Esophagus squamous epithelium (tissue), 5 donors: ENCODE measurements at regions not wholly inside any gene's neighbourhood (a gene's known extent, or its start where the extent isn't known, plus 50 kb on each side); places are given as distances from the start of the nearest gene placed in this dataset.

Experiments used
- DNase-seq: peaks from one replicate; lab custom pipeline; 2025; lab: John Stamatoyannopoulos, UW
- H3K27ac ChIP-seq, 4 donors: fragments of 200-600 bp; sonication (generic); one replicate each; pipeline ENCODE4 v1.5.1; 2016 to 2019; ENCODE audit warnings: mild to moderate bottlenecking in 1 of 4
- H3K27me3 ChIP-seq, 4 donors: fragments of 200-600 bp; sonication (generic); 1 replicate in 3 of 4; 2 replicates in 1 of 4; pipeline versions ENCODE4 v1.5.1 to v1.6.0; 2017 to 2021; ENCODE audit warnings: antibody characterized with exemption in 1 of 4
- H3K36me3 ChIP-seq, 3 donors: fragments of 200-600 bp; sonication (generic); one replicate each; pipeline ENCODE4 v1.5.1; 2016 to 2019
- H3K4me1 ChIP-seq, 3 donors: fragments of 200-600 bp; sonication (generic); one replicate each; pipeline ENCODE4 v1.5.1; 2017 to 2019
- H3K4me3 ChIP-seq, 4 donors: fragments of 200-600 bp; sonication (generic); 1 replicate in 3 of 4; 2 replicates in 1 of 4; pipeline ENCODE4 v1.5.1; 2016 to 2019; ENCODE audit warnings: mild to moderate bottlenecking in 2 of 4, moderate library complexity in 1 of 4
- H3K9me3 ChIP-seq, 3 donors: fragments of 200-600 bp; sonication (generic); one replicate each; pipeline ENCODE4 v1.5.1; 2016 to 2019
- CTCF ChIP-seq, 6 experiments: fragments of 450-650 bp in 4 of 6; fragments of 200-600 bp in 2 of 6; sonication (generic) in 2 of 6; IDR thresholded peaks; one replicate each; pipeline ENCODE4 v1.5.1; 2016 to 2019; ENCODE audit warnings: antibody characterized with exemption in 6 of 6, mild to moderate bottlenecking in 4 of 6, moderate library complexity in 4 of 6
- POLR2A ChIP-seq, 4 donors: fragments of 450-650 bp; IDR thresholded peaks; one replicate each; pipeline ENCODE4 v1.6.1; 2017; ENCODE audit warnings: antibody characterized with exemption in 4 of 4, mild to moderate bottlenecking in 4 of 4, moderate library complexity in 3 of 4
- WGBS, 2 donors: methylation state at CpG; one replicate each; pipeline ENCODE4 v1.1.5; 2018; 5-methylcytosine and 5-hydroxymethylcytosine counted together
- intact Hi-C: fragments of 100-400 bp; cut with DNase I; formaldehyde crosslinking; loops from one replicate; pipeline ENCODE4 v1.15.0; 2022
- donor health status: DM: yes; HTN: yes; CAD: no.

- intact Hi-C loops: no loop called here
- Histone ChIP-seq H3K4me1 (no peaks in the 10 kb centered on the region), H3K27me3 (no peaks in the 10 kb centered on the region), H3K4me3 (no peak overlapping the region), H3K27ac (no peak overlapping the region), H3K36me3 (no peaks in the 10 kb centered on the region), H3K9me3 (no peaks in the 10 kb centered on the region)
- DNase-seq: no peak
- no peak for TF ChIP-seq POLR2A (IDR thresholded peaks at IDR 0.05)
- TF ChIP-seq CTCF (IDR thresholded peaks at IDR 0.05): no peak
- 57 to 61% methylated on average over 6 of the region's 6 CpGs for WGBS, 2 donors
These were observed 149.2 kb upstream of the KLHL29 start for GRCh38 chr2:23235736-23236135.

GRCh38 chr2:23237147-23237546 lies 147.8 kb upstream of the KLHL29 start:
- H3K9me3 ChIP-seq: no peaks in the 10 kb centered on the region
- no peak overlapping the region for H3K4me3 ChIP-seq
- DNase-seq: no peak
- H3K4me1 ChIP-seq: no peaks in the 10 kb centered on the region
- no peaks in the 10 kb centered on the region for H3K27me3 ChIP-seq
- WGBS, 2 donors: 80 to 85% methylated on average over 7 of the region's 7 CpGs
- no peaks in the 10 kb centered on the region for H3K36me3 ChIP-seq
- TF ChIP-seq POLR2A (IDR thresholded peaks at IDR 0.05) (no peak), CTCF (IDR thresholded peaks at IDR 0.05) (no peak)
- intact Hi-C loops: no loop called here
- H3K27ac ChIP-seq: no peak overlapping the region

GRCh38 chr2:23238011-23238657 lies 146.8 kb upstream of the KLHL29 start:
- Histone ChIP-seq H3K27ac (no peak overlapping the region), H3K9me3 (no peaks in the 10 kb centered on the region), H3K4me1 (no peaks in the 10 kb centered on the region), H3K4me3 (no peak overlapping the region), H3K36me3 (no peaks in the 10 kb centered on the region), H3K27me3 (no peaks in the 10 kb centered on the region)
- TF ChIP-seq CTCF (IDR thresholded peaks at IDR 0.05) (no peak), POLR2A (IDR thresholded peaks at IDR 0.05) (no peak)
- DNase-seq: no peak
- intact Hi-C loops: no loop called here
- WGBS, 2 donors: 41 to 62% methylated on average over 3 to 4 of the region's 4 CpGs

GRCh38 chr2:23239374-23239773 lies 145.6 kb upstream of the KLHL29 start:
- DNase-seq: no peak
- TF ChIP-seq CTCF (IDR thresholded peaks at IDR 0.05): no peak
- H3K27me3 ChIP-seq: no peaks in the 10 kb centered on the region
- H3K36me3 ChIP-seq: no peaks in the 10 kb centered on the region
- no peak overlapping the region for H3K27ac ChIP-seq
- H3K4me3 ChIP-seq: no peak overlapping the region
- 94% methylated on average over 5 to 8 of the region's 8 CpGs for WGBS, 2 donors
- H3K4me1 ChIP-seq: no peaks in the 10 kb centered on the region
- intact Hi-C loops: no loop called here
- no peaks in the 10 kb centered on the region for H3K9me3 ChIP-seq

GRCh38 chr2:23241121-23241520 lies 143.9 kb upstream of the KLHL29 start:
- intact Hi-C loops: no loop called here
- Histone ChIP-seq H3K9me3 (no peaks in the 10 kb centered on the region), H3K27ac (no peak overlapping the region), H3K4me3 (no peak overlapping the region), H3K36me3 (no peaks in the 10 kb centered on the region), H3K4me1 (no peaks in the 10 kb centered on the region), H3K27me3 (no peaks in the 10 kb centered on the region)
- no peak for DNase-seq
- TF ChIP-seq POLR2A (IDR thresholded peaks at IDR 0.05) (no peak), CTCF (IDR thresholded peaks at IDR 0.05) (no peak)
- WGBS, 2 donors: 67 to 92% methylated on average over 1 of the region's 1 CpG
